ENCODE measurements at regions not wholly inside any gene's neighbourhood (a gene's known extent, or its start where the extent isn't known, plus 50 kb on each side); places are given as distances from the start of the nearest gene placed in this dataset.

DNA sequence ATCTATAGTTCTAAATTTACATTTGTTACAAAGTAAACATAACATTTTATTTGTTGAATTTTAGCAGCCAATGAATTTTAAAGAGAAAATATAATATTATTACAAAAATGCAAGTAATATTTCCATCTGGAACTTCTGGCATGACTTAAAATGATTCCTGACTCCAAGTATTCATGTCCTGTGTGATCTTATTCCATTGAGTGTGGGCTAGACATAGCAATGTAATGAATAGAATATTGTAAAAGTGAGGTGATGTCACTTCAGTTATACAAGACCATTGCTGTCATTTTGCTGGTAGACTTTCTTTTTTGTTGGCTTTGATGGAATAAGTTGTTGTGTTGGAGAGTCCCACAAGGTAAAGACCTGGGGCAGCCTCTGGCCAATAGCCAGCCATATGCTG, 912.2 kb upstream of the PIK3C3 start (continued):
- TF ChIP-seq, protein P1, sequence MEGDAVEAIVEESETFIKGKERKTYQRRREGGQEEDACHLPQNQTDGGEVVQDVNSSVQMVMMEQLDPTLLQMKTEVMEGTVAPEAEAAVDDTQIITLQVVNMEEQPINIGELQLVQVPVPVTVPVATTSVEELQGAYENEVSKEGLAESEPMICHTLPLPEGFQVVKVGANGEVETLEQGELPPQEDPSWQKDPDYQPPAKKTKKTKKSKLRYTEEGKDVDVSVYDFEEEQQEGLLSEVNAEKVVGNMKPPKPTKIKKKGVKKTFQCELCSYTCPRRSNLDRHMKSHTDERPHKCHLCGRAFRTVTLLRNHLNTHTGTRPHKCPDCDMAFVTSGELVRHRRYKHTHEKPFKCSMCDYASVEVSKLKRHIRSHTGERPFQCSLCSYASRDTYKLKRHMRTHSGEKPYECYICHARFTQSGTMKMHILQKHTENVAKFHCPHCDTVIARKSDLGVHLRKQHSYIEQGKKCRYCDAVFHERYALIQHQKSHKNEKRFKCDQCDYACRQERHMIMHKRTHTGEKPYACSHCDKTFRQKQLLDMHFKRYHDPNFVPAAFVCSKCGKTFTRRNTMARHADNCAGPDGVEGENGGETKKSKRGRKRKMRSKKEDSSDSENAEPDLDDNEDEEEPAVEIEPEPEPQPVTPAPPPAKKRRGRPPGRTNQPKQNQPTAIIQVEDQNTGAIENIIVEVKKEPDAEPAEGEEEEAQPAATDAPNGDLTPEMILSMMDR (conservative IDR thresholded peaks at IDR 0.05; ENCODE audit: low read depth in 2 of 2): no peak
- TF ChIP-seq, protein P2, sequence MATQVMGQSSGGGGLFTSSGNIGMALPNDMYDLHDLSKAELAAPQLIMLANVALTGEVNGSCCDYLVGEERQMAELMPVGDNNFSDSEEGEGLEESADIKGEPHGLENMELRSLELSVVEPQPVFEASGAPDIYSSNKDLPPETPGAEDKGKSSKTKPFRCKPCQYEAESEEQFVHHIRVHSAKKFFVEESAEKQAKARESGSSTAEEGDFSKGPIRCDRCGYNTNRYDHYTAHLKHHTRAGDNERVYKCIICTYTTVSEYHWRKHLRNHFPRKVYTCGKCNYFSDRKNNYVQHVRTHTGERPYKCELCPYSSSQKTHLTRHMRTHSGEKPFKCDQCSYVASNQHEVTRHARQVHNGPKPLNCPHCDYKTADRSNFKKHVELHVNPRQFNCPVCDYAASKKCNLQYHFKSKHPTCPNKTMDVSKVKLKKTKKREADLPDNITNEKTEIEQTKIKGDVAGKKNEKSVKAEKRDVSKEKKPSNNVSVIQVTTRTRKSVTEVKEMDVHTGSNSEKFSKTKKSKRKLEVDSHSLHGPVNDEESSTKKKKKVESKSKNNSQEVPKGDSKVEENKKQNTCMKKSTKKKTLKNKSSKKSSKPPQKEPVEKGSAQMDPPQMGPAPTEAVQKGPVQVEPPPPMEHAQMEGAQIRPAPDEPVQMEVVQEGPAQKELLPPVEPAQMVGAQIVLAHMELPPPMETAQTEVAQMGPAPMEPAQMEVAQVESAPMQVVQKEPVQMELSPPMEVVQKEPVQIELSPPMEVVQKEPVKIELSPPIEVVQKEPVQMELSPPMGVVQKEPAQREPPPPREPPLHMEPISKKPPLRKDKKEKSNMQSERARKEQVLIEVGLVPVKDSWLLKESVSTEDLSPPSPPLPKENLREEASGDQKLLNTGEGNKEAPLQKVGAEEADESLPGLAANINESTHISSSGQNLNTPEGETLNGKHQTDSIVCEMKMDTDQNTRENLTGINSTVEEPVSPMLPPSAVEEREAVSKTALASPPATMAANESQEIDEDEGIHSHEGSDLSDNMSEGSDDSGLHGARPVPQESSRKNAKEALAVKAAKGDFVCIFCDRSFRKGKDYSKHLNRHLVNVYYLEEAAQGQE (IDR thresholded peaks at IDR 0.05; ENCODE audit: unreplicated experiment): no peak
- TF ChIP-seq POLR2AphosphoS5 (IDR thresholded peaks at IDR 0.05; ENCODE audit: low read depth) (no peak), CREB1 (CRISPR knock-in tag; IDR thresholded peaks at IDR 0.05; ENCODE audit: low read depth) (no peak), NANOG (IDR thresholded peaks at IDR 0.05; ENCODE audit: borderline replicate concordance) (no peak)

DNA sequence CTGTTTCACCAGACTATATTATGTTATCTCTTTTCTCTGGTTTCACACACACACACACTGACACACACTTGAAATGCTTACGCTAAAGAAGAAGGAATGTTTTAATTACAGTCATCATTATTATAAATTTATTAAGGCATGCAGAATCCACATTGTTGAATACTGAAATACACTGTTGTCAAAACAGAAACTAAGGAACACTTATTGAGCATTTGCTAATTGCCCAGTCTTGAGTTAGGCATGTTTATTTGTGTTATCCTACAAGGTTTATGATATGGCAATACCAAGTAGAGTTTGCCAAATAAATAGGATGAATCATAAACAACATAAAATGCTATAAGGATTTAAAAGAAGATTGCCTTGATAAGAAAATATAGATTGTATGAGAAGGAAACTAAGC, 917.0 kb upstream of the PIK3C3 start:
- H3K4me2 ChIP-seq: no peak overlapping the region
- no peak overlapping the region for H3K27ac ChIP-seq (ENCODE audit: low read depth)
- no peak overlapping the region for H3K4me3 ChIP-seq
- no peak for ATAC-seq
- no peak overlapping the region for H2AFZ ChIP-seq
- no peaks in the 10 kb centered on the region for H3K79me2 ChIP-seq (replicated peaks; ENCODE audit: insufficient read depth)
- no peak for DNase-seq (ENCODE audit: low spot score)
- no peaks in the 10 kb centered on the region for H3F3A ChIP-seq (replicated peaks; ENCODE audit: low read depth)
- H4K20me1 ChIP-seq (replicated peaks; ENCODE audit: insufficient read depth): no peaks in the 10 kb centered on the region
- H3K4me3 Mint-ChIP-seq: no peak overlapping the region
- no peak overlapping the region for H3K27ac Mint-ChIP-seq
- no peaks in the 10 kb centered on the region for H3K9me3 Mint-ChIP-seq
- H3K4me1 Mint-ChIP-seq: no peaks in the 10 kb centered on the region
- H3K4me1 ChIP-seq (ENCODE audit: insufficient read depth): no peaks in the 10 kb centered on the region
- H3K27me3 ChIP-seq (ENCODE audit: insufficient read depth): no peaks in the 10 kb centered on the region
- H3K27me3 Mint-ChIP-seq (ENCODE audit: insufficient read depth, low read depth, poor library complexity): no peaks in the 10 kb centered on the region
- no peaks in the 10 kb centered on the region for H3K9me2 ChIP-seq (ENCODE audit: insufficient read depth)
- H3K36me3 Mint-ChIP-seq (ENCODE audit: low read depth): no peaks in the 10 kb centered on the region
- no peaks in the 10 kb centered on the region for H3K36me3 ChIP-seq (ENCODE audit: insufficient read depth)
- TF ChIP-seq STAT1 (IDR thresholded peaks at IDR 0.05; ENCODE audit: unreplicated experiment): no peak
- TF ChIP-seq CREB1 (CRISPR knock-in tag; IDR thresholded peaks at IDR 0.05; ENCODE audit: low read depth): no peak
- TF ChIP-seq, protein P3, sequence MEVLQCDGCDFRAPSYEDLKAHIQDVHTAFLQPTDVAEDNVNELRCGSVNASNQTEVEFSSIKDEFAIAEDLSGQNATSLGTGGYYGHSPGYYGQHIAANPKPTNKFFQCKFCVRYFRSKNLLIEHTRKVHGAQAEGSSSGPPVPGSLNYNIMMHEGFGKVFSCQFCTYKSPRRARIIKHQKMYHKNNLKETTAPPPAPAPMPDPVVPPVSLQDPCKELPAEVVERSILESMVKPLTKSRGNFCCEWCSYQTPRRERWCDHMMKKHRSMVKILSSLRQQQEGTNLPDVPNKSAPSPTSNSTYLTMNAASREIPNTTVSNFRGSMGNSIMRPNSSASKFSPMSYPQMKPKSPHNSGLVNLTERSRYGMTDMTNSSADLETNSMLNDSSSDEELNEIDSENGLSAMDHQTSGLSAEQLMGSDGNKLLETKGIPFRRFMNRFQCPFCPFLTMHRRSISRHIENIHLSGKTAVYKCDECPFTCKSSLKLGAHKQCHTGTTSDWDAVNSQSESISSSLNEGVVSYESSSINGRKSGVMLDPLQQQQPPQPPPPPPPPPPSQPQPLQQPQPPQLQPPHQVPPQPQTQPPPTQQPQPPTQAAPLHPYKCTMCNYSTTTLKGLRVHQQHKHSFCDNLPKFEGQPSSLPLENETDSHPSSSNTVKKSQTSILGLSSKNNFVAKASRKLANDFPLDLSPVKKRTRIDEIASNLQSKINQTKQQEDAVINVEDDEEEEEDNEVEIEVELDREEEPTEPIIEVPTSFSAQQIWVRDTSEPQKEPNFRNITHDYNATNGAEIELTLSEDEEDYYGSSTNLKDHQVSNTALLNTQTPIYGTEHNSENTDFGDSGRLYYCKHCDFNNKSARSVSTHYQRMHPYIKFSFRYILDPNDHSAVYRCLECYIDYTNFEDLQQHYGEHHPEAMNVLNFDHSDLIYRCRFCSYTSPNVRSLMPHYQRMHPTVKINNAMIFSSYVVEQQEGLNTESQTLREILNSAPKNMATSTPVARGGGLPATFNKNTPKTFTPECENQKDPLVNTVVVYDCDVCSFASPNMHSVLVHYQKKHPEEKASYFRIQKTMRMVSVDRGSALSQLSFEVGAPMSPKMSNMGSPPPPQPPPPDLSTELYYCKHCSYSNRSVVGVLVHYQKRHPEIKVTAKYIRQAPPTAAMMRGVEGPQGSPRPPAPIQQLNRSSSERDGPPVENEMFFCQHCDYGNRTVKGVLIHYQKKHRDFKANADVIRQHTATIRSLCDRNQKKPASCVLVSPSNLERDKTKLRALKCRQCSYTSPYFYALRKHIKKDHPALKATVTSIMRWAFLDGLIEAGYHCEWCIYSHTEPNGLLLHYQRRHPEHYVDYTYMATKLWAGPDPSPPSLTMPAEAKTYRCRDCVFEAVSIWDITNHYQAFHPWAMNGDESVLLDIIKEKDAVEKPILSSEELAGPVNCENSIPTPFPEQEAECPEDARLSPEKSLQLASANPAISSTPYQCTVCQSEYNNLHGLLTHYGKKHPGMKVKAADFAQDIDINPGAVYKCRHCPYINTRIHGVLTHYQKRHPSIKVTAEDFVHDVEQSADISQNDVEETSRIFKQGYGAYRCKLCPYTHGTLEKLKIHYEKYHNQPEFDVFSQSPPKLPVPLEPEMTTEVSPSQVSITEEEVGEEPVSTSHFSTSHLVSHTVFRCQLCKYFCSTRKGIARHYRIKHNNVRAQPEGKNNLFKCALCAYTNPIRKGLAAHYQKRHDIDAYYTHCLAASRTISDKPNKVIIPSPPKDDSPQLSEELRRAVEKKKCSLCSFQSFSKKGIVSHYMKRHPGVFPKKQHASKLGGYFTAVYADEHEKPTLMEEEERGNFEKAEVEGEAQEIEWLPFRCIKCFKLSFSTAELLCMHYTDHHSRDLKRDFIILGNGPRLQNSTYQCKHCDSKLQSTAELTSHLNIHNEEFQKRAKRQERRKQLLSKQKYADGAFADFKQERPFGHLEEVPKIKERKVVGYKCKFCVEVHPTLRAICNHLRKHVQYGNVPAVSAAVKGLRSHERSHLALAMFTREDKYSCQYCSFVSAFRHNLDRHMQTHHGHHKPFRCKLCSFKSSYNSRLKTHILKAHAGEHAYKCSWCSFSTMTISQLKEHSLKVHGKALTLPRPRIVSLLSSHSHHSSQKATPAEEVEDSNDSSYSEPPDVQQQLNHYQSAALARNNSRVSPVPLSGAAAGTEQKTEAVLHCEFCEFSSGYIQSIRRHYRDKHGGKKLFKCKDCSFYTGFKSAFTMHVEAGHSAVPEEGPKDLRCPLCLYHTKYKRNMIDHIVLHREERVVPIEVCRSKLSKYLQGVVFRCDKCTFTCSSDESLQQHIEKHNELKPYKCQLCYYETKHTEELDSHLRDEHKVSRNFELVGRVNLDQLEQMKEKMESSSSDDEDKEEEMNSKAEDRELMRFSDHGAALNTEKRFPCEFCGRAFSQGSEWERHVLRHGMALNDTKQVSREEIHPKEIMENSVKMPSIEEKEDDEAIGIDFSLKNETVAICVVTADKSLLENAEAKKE (CRISPR knock-in tag; IDR thresholded peaks at IDR 0.05): no peak
- no peak for TF ChIP-seq JUNB (IDR thresholded peaks at IDR 0.05; ENCODE audit: unreplicated experiment)
- TF ChIP-seq POLR2AphosphoS5 (IDR thresholded peaks at IDR 0.05; ENCODE audit: low read depth): no peak
- no peak for TF ChIP-seq ZNF114 (CRISPR knock-in tag; IDR thresholded peaks at IDR 0.05)
- no peak for TF ChIP-seq EZH2phosphoT487 (IDR thresholded peaks at IDR 0.05; ENCODE audit: unreplicated experiment)
- TF ChIP-seq NANOG (IDR thresholded peaks at IDR 0.05; ENCODE audit: borderline replicate concordance): no peak
- TF ChIP-seq, protein P1 (conservative IDR thresholded peaks at IDR 0.05; ENCODE audit: low read depth in 2 of 2): no peak

Data from GM23338 (cell line).